Fibroblast of pulmonary artery (primary cell): ENCODE measurements at regions not wholly inside any gene's neighbourhood (a gene's known extent, or its start where the extent isn't known, plus 50 kb on each side); places are given as distances from the start of the nearest gene placed in this dataset.

Experiments
- DNase-seq: peaks from one replicate; pipeline ENCODE4 v3.0.0-alpha.2; 2010; ENCODE audit warnings: low read depth
- H3K4me3 ChIP-seq: replicated peaks from 2 replicates; pipeline ENCODE4 v1.5.1; 2011; ENCODE audit warnings: low read depth, mild to moderate bottlenecking, control low read depth, low read length, moderate library complexity
- CTCF ChIP-seq: IDR thresholded peaks from 2 replicates; pipeline ENCODE4 v1.5.1; 2011; ENCODE audit warnings: mild to moderate bottlenecking, control low read depth, low read length, inconsistent platforms; ENCODE audit errors: missing control alignments

GRCh38 chr4:14193601-14194000, 566.1 kb upstream of the BOD1L1 start:
- DNase-seq: no peak
- no peak for TF ChIP-seq CTCF
- no peak overlapping the region for H3K4me3 ChIP-seq

- DNase-seq: peak; percentile 84
- TF ChIP-seq CTCF: no peak
- no peak overlapping the region for H3K4me3 ChIP-seq
Observed at GRCh38 chr4:14196131-14196530, 568.6 kb upstream of the BOD1L1 start.

- no peak overlapping the region for H3K4me3 ChIP-seq
- TF ChIP-seq CTCF: no peak
- DNase-seq: no peak
Observed at GRCh38 chr4:14215116-14215770, 587.7 kb upstream of the BOD1L1 start.

- TF ChIP-seq CTCF: no peak
- DNase-seq: no peak
- H3K4me3 ChIP-seq: no peak overlapping the region
Observed at GRCh38 chr4:14217401-14217800, 589.9 kb upstream of the BOD1L1 start.

GRCh38 chr4:14218641-14219040, 591.1 kb upstream of the BOD1L1 start:
- no peak overlapping the region for H3K4me3 ChIP-seq
- DNase-seq: no peak
- TF ChIP-seq CTCF: no peak

GRCh38 chr4:14221176-14221575, 593.7 kb upstream of the BOD1L1 start:
- no peak for TF ChIP-seq CTCF
- H3K4me3 ChIP-seq: no peak overlapping the region
- no peak for DNase-seq

GRCh38 chr4:14222377-14223029, 595.0 kb upstream of the BOD1L1 start:
- no peak for TF ChIP-seq CTCF
- DNase-seq: no peak

More at GRCh38 chr4:14222377-14223029, 595.0 kb upstream of the BOD1L1 start:
- H3K4me3 ChIP-seq: no peak overlapping the region
